ENCODE measurements at regions not wholly inside any gene's neighbourhood (a gene's known extent, or its start where the extent isn't known, plus 50 kb on each side); places are given as distances from the start of the nearest gene placed in this dataset.

- TF ChIP-seq EZH2 (IDR thresholded peaks at IDR 0.05; ENCODE audit: low read length) (no peak), CTCF (optimal IDR thresholded peaks at IDR 0.05 in 1 of 3, IDR thresholded peaks at IDR 0.05 in 1 of 3, conservative IDR thresholded peaks at IDR 0.05 in 1 of 3; ENCODE audit: extremely low read depth in 1 of 3, insufficient read depth in 2 of 3, low read length in 3 of 3) (no peak)
- DNase-seq (ENCODE audit: low read depth, low spot score) (no peak), FAIRE-seq (no peak)
- Histone ChIP-seq H3K79me2 (ENCODE audit: control insufficient read depth, insufficient read depth, low read length) (no peaks in the 10 kb centered on the region), H3K4me3 (ENCODE audit: control insufficient read depth in 2 of 3, extremely low read depth in 1 of 3, insufficient read depth in 2 of 3, low read depth in 1 of 3, low read length in 3 of 3) (no peak overlapping the region), H3K4me1 (ENCODE audit: control insufficient read depth, extremely low read depth, insufficient read depth, low read length) (no peaks in the 10 kb centered on the region), H3K4me2 (ENCODE audit: control insufficient read depth, extremely low read depth, insufficient read depth, low read depth, low read length) (no peak overlapping the region), H3K27ac (ENCODE audit: control insufficient read depth, insufficient read depth, low read length) (no peak overlapping the region), H4K20me1 (ENCODE audit: control insufficient read depth, extremely low read depth, insufficient read depth, low read length) (no peaks in the 10 kb centered on the region), H3K27me3 (ENCODE audit: control insufficient read depth, extremely low read depth, insufficient read depth, low read length) (no peaks in the 10 kb centered on the region), H3K9me1 (ENCODE audit: control insufficient read depth, extremely low read depth, insufficient read depth, low read length) (no peaks in the 10 kb centered on the region), H2AFZ (ENCODE audit: control insufficient read depth, low read length) (no peak overlapping the region), H3K9ac (ENCODE audit: control insufficient read depth, extremely low read depth, insufficient read depth, low read length) (no peak overlapping the region), H3K9me3 (ENCODE audit: control insufficient read depth, low read depth, low read length) (no peaks in the 10 kb centered on the region), H3K36me3 (ENCODE audit: control insufficient read depth in 2 of 2, extremely low read depth in 1 of 2, insufficient read depth in 2 of 2, low read length in 2 of 2) (no peaks in the 10 kb centered on the region)
- dilution Hi-C loops (cut with MboI; ENCODE audit: extremely low pct_ligation_motif_present, low sequenced_read_pairs): no loop called here
Measured at GRCh38 chr2:204156456-204156855, 219.9 kb downstream of the ICOS start.

GRCh38 chr2:204157684-204158083 lies 221.1 kb downstream of the ICOS start:
- H3K36me3 ChIP-seq (ENCODE audit: control insufficient read depth in 2 of 2, extremely low read depth in 1 of 2, insufficient read depth in 2 of 2, low read length in 2 of 2): no peaks in the 10 kb centered on the region
- H3K27ac ChIP-seq (ENCODE audit: control insufficient read depth, insufficient read depth, low read length): no peak overlapping the region
- TF ChIP-seq CTCF (optimal IDR thresholded peaks at IDR 0.05 in 1 of 3, IDR thresholded peaks at IDR 0.05 in 1 of 3, conservative IDR thresholded peaks at IDR 0.05 in 1 of 3; ENCODE audit: extremely low read depth in 1 of 3, insufficient read depth in 2 of 3, low read length in 3 of 3) (no peak), EZH2 (IDR thresholded peaks at IDR 0.05; ENCODE audit: low read length) (no peak)
- H3K9me1 ChIP-seq (ENCODE audit: control insufficient read depth, extremely low read depth, insufficient read depth, low read length): no peaks in the 10 kb centered on the region
- H2AFZ ChIP-seq (ENCODE audit: control insufficient read depth, low read length): no peak overlapping the region
- no peak for FAIRE-seq
- H3K9ac ChIP-seq (ENCODE audit: control insufficient read depth, extremely low read depth, insufficient read depth, low read length): no peak overlapping the region
- H3K79me2 ChIP-seq (ENCODE audit: control insufficient read depth, insufficient read depth, low read length): no peaks in the 10 kb centered on the region
- H3K4me1 ChIP-seq (ENCODE audit: control insufficient read depth, extremely low read depth, insufficient read depth, low read length): no peaks in the 10 kb centered on the region
- dilution Hi-C loops (cut with MboI; ENCODE audit: extremely low pct_ligation_motif_present, low sequenced_read_pairs): no loop called here
- no peaks in the 10 kb centered on the region for H3K27me3 ChIP-seq (ENCODE audit: control insufficient read depth, extremely low read depth, insufficient read depth, low read length)
- H3K4me2 ChIP-seq (ENCODE audit: control insufficient read depth, extremely low read depth, insufficient read depth, low read depth, low read length): no peak overlapping the region
- no peak for DNase-seq (ENCODE audit: low read depth, low spot score)
- H3K9me3 ChIP-seq (ENCODE audit: control insufficient read depth, low read depth, low read length): no peaks in the 10 kb centered on the region
- H3K4me3 ChIP-seq (ENCODE audit: control insufficient read depth in 2 of 3, extremely low read depth in 1 of 3, insufficient read depth in 2 of 3, low read depth in 1 of 3, low read length in 3 of 3): no peak overlapping the region
- no peaks in the 10 kb centered on the region for H4K20me1 ChIP-seq (ENCODE audit: control insufficient read depth, extremely low read depth, insufficient read depth, low read length)

All from keratinocyte (primary cell).